HG02588 (cell line): ENCODE measurements at regions not wholly inside any gene's neighbourhood (a gene's known extent, or its start where the extent isn't known, plus 50 kb on each side); places are given as distances from the start of the nearest gene placed in this dataset.
"Not testable (repeated sequence)": the region's sequence is repeated elsewhere in the genome, so short reads cannot be mapped to it uniquely, and the experiment has no call there.

Experiments
- ATAC-seq: cut with Tn5 transposase; IDR thresholded peaks from one replicate; pipeline ENCODE4 v1.9.1; 2021; ENCODE audit warnings: mild to moderate bottlenecking, moderate library complexity; ENCODE audit not compliant: unreplicated experiment

- ATAC-seq = peak; percentile 70
These were observed 145.5 kb upstream of the CTAGE1 start for GRCh38 chr18:22563164-22563583.

DNA sequence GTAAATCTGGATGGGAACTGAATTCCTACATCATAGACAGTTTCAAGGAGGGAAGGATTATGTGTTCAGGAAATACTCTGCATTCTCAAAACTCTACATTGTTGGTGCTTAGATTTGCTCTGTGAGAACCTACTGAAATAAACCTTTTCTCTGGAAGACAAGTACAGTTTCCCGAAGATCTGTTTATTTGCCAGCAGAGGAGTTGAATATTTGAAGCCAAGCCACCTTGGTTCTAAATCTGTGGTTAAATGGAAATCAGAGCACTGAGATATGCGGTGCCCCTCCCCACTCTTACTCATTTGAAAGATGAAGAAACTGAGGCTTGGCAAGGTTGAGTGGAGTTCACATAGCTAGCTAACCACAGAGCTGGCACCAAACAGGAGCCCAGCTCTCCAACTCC is 146.3 kb upstream of the CTAGE1 start:
- no peak for ATAC-seq

GRCh38 chr18:22566703-22567420 is 149.1 kb upstream of the CTAGE1 start:
- ATAC-seq = no peak

DNA sequence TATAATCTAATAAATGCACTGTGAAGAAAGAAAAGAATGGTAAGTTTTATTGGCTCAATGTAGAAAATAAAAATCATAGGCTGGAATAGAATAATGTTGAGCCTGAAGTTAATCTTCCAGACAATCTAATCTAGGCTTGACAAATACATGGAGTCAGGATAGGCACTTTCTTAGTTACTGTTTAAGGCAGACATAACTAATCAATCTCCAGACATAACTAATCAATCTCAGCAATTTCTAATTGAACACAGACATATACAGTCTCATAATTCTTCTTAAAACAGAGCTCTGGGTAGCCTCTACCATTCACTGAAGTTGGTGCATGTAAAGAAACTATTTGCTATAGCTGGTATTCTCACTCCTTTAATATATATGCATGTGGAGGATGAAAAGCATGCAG is 150.1 kb upstream of the CTAGE1 start:
- no peak for ATAC-seq

- ATAC-seq = no peak
These were observed 152.8 kb upstream of the CTAGE1 start for GRCh38 chr18:22570492-22570891.

- ATAC-seq = no peak
These were observed 154.6 kb upstream of the CTAGE1 start for GRCh38 chr18:22572341-22572740.

- no peak for ATAC-seq
These were observed 161.6 kb upstream of the CTAGE1 start for GRCh38 chr18:22579271-22579670.

DNA sequence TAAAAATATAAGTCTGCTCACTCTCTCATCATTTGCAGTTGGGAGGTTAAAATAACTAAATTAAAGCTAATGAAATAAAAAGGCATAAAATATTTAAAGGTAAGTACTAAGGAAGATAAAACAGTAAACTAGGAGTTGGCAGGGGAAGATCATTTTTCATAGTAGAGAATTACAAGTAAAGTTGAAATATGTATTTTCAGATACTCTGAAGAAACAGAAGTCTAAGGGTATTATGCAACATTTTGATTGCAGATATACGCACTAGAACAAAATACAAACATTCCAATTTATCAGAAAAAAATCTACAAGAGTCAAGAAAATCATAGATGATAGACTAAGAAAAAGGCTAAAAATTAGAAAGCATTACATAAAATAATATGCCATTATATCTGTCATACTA is 167.6 kb upstream of the CTAGE1 start:
- no peak for ATAC-seq

GRCh38 chr18:22585821-22586220 is 168.1 kb upstream of the CTAGE1 start:
- ATAC-seq = no peak

GRCh38 chr18:22591222-22591621 is 173.5 kb upstream of the CTAGE1 start:
- no peak for ATAC-seq

DNA sequence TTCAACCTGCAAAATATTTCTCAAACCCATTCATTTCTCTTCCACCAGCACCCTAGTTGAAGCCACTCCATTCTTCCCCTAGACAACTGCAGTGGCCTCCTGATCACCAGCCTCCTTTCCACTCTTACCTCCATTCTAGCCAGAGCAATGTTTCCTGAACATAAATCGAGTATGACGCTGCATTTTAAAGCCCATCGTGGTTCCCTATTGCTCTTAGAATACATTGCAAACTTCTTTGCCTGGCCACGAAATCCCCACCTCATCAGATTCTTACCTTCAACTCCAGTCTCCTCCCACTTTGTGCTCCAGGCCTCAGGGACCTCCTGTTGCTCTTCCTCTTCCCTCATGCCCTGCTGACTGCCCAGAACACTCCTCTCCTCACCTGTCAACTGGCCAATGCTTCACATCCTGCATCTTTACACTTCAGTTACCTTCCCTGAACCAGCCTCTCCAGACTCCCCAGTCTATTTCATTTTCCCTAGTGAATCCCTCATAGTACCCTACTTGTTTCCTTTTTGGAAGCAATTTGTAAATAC is 176.5 kb upstream of the CTAGE1 start:
- ATAC-seq = no peak

- no peak for ATAC-seq
These were observed 183.8 kb upstream of the CTAGE1 start for GRCh38 chr18:22601481-22601880.

- not testable (repeated sequence) for ATAC-seq
These were observed 184.7 kb upstream of the CTAGE1 start for GRCh38 chr18:22602456-22602855.

GRCh38 chr18:22603902-22604301 is 186.2 kb upstream of the CTAGE1 start:
- no peak for ATAC-seq

- ATAC-seq = no peak
These were observed 186.8 kb upstream of the CTAGE1 start for GRCh38 chr18:22604390-22604985.

DNA sequence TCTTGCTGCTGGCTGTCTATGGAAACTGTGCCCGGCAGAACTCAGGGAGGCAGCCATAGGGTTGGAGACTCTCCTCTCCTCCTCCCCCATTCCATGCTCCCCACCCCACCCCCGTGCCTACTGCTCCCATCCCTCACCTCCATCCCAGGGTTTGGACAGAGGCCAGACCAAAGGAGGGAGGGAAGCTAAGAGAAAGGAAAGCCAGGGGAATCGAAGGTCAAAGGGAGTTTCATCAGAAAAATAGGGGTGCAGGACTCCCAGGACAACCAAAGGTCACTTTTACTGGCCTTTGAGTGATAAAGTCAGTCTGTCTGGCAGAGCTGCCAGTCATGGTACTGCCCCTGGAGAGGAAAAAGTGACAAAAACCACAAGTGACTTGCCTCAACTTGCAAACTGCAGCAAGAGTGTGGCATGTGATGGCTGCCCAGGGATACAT is 187.3 kb upstream of the CTAGE1 start:
- ATAC-seq = no peak

GRCh38 chr18:22605736-22606135 is 188.0 kb upstream of the CTAGE1 start:
- no peak for ATAC-seq

DNA sequence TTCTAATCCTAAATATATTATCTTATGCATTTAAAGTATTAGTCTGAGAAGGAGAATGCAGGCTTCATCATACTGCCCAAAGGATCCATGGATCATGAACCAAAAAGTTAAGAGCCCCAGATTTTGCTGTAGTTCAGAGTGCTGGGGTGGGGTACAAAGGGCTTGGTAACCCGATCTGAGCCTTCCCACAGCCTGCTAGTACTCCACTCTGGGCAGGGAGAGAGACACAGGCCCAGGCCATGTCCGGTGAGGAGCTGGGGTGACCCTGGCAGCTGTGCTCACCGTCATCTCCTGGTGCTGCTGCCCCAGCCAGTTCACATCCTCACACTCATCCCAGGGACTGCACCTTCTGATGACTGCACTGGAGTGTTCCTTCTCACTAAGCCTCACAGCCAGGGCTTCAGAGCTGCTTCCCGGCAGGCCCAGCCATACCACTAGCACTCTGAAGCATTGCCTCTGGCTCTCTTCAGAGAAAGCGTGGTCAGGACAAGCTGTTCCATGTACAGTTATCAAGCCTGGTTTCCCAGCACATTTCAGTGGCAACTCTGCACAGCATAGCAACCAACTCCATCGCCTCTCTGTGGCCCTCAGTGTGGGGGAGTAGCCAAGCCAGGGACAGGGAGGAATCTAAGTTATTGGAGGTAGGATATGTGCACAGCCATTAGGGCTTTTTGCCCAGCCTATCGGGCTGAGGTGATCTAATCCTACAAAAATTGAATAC is 189.0 kb upstream of the CTAGE1 start:
- no peak for ATAC-seq

GRCh38 chr18:22607284-22607635 is 189.5 kb upstream of the CTAGE1 start:
- ATAC-seq = no peak

GRCh38 chr18:22608847-22609246 is 191.1 kb upstream of the CTAGE1 start:
- no peak for ATAC-seq

DNA sequence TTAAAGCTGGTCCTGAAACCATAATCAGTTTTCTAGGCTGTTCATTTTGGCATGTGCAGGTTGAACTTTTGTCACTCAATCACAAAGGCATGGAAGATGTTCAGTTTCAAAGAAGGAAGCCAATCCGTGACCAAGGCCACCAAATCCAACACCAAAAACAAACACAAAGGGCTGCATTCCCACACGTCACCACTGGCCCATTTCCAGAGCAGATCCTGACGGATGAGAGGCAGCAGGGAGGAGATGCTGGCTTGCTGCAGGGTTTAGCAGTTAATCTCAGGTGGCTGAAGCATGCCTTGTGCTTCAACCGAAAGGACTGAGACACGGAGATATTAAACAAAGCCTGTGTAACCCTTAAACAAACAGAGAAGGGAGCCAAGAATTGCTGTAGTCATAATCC is 191.9 kb upstream of the CTAGE1 start:
- ATAC-seq = no peak
